ENCODE measurements at regions not wholly inside any gene's neighbourhood (a gene's known extent, or its start where the extent isn't known, plus 50 kb on each side); places are given as distances from the start of the nearest gene placed in this dataset.

DNA sequence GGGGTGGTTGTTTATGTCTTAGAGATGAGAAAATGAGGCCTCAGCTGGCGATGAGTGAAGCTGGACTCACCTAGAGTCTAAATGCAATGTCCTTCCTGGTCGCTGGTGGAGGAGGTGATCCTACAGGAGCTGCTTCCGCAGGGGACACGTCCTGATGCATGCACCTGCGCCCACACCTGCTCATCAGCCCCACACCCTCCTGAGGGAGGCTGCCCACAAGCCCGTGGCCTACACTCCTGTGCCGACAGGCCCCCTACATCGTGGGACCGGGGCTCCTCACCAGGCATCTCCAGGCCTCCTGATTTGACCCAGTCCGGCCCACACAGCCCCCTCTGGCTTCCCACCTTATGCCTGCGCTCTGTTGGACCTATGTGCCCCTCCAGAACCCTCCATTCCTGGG, 857.2 kb downstream of the TBC1D22A start:
- no peak for DNase-seq (ENCODE audit: low read depth)
- H3K4me3 ChIP-seq (ENCODE audit: low read depth, low read length) = no peak overlapping the region
- TF ChIP-seq POLR2A (IDR thresholded peaks at IDR 0.05; ENCODE audit: extremely low read depth, insufficient read length) (no peak), CTCF (IDR thresholded peaks at IDR 0.05; ENCODE audit: low read depth, low read length) (no peak), MYC (IDR thresholded peaks at IDR 0.05; ENCODE audit: low read depth, low read length) (no peak)
- TF ChIP-seq, protein P1, sequence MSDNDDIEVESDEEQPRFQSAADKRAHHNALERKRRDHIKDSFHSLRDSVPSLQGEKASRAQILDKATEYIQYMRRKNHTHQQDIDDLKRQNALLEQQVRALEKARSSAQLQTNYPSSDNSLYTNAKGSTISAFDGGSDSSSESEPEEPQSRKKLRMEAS (IDR thresholded peaks at IDR 0.05; ENCODE audit: low read depth, low read length) = no peak

DNA sequence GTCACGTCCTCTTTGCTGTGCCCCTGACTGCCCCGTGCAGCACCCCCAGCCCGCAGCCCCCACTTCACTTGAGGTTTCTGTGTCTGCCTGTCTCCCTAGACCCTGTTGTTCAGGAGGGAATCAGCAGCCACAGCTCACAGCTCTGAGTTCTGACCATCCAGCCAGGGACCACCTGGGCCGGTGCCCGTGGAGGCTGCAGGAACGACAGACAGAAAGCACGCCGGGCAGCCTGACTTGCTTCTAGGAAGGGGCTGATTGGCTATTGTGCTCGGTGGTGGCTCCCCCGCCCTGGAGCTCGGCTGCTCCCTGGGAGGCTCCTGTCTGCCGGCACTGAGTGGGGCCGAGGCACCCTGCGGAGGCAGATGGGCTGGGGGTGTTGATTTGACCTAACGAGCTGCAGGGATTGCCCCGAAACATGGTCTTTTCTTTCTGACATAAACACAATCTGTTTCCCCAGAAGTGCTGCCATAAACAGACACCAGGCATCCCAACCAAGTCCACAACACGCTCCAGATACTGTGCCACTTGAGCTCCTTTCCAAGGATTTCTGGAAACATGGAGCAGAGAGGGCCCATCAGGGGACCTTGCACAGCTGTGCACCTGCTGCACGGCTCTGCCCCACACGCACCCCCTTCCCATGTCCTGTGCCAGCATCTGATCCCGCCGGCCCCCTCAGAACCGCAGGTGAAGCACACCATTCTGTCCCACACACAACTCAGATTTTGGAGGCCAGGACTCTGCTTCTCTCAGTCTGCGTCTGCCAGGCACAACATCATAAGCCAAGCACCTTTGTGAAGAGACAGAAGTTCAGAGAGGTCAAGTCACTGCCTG, 855.9 kb downstream of the TBC1D22A start:
- TF ChIP-seq, protein P1 (IDR thresholded peaks at IDR 0.05; ENCODE audit: low read depth, low read length) = no peak
- H3K4me3 ChIP-seq (ENCODE audit: low read depth, low read length) = no peak overlapping the region
- no peak for DNase-seq (ENCODE audit: low read depth)

- TF ChIP-seq CTCF (IDR thresholded peaks at IDR 0.05; ENCODE audit: low read depth, low read length) = no peak
- TF ChIP-seq, protein P1 (IDR thresholded peaks at IDR 0.05; ENCODE audit: low read depth, low read length) = no peak
- no peak for TF ChIP-seq POLR2A (IDR thresholded peaks at IDR 0.05; ENCODE audit: extremely low read depth, insufficient read length)
- no peak for TF ChIP-seq MYC (IDR thresholded peaks at IDR 0.05; ENCODE audit: low read depth, low read length)
- H3K4me3 ChIP-seq (ENCODE audit: low read depth, low read length) = no peak overlapping the region
- DNase-seq (ENCODE audit: low read depth) = no peak
Measured at GRCh38 chr22:47617186-47617585, 854.7 kb downstream of the TBC1D22A start.

GRCh38 chr22:47616396-47617020, 854.1 kb downstream of the TBC1D22A start:
- TF ChIP-seq MYC (IDR thresholded peaks at IDR 0.05; ENCODE audit: low read depth, low read length) (no peak), CTCF (IDR thresholded peaks at IDR 0.05; ENCODE audit: low read depth, low read length) (no peak), POLR2A (IDR thresholded peaks at IDR 0.05; ENCODE audit: extremely low read depth, insufficient read length) (no peak)
- TF ChIP-seq, protein P1 (IDR thresholded peaks at IDR 0.05; ENCODE audit: low read depth, low read length) = no peak
- no peak for DNase-seq (ENCODE audit: low read depth)
- no peak overlapping the region for H3K4me3 ChIP-seq (ENCODE audit: low read depth, low read length)

DNA sequence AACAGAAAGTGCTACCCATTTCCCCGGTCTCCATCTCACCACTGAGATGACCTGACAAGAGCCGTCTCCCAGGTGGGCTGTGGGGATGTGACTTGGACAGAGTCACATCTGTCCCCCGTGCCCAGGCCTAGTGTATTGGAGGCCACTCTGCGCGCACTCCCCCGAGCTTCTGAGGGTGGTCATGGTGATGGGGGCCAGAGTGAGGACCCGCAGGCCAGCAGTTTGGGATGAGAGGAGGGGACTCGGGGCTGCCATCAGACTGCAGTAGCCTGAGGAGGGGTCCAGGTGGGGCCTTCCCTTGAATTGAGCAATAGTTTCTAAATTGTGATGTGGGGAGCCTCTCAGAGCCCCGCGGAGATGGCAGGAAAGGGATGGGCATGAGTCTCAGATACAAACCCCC, 852.6 kb downstream of the TBC1D22A start:
- no peak overlapping the region for H3K4me3 ChIP-seq (ENCODE audit: low read depth, low read length)
- no peak for DNase-seq (ENCODE audit: low read depth)
- TF ChIP-seq, protein P1 (IDR thresholded peaks at IDR 0.05; ENCODE audit: low read depth, low read length) = no peak
- TF ChIP-seq CTCF (IDR thresholded peaks at IDR 0.05; ENCODE audit: low read depth, low read length) (no peak), POLR2A (IDR thresholded peaks at IDR 0.05; ENCODE audit: extremely low read depth, insufficient read length) (no peak), MYC (IDR thresholded peaks at IDR 0.05; ENCODE audit: low read depth, low read length) (no peak)

Data from NB4 (cell line).